GM23338 (cell line): ENCODE measurements at regions not wholly inside any gene's neighbourhood (a gene's known extent, or its start where the extent isn't known, plus 50 kb on each side); places are given as distances from the start of the nearest gene placed in this dataset.

Source experiments
- ATAC-seq: fragments of 200-7000 bp; cut with Tn5 transposase; 3 replicates; pipeline ENCODE4 v1.9.1; 2020
- DNase-seq: peaks from one replicate; pipeline ENCODE4 v3.0.0-alpha.2; 2015; ENCODE audit warnings: low spot score
- H2AFZ ChIP-seq: fragments of 200-600 bp; sonication (generic); 2 replicates; pipeline ENCODE4 v1.8.0; 2016; ENCODE audit warnings: antibody characterized with exemption, mild to moderate bottlenecking, moderate library complexity
- H3F3A ChIP-seq: fragments of 200-600 bp; sonication (generic); replicated peaks from 2 replicates; pipeline ENCODE4 v1.8.0; 2017; ENCODE audit warnings: antibody characterized with exemption, mixed run types, low read depth
- H3K27ac ChIP-seq: fragments of 200-600 bp; sonication (generic); 2 replicates; pipeline ENCODE4 v1.6.1; 2016; ENCODE audit warnings: low read depth
- H3K27me3 ChIP-seq: fragments of 200-600 bp; sonication (generic); 2 replicates; pipeline ENCODE4 v1.8.0; 2016; ENCODE audit warnings: mild to moderate bottlenecking, mixed run types, moderate library complexity; ENCODE audit not compliant: insufficient read depth
- H3K36me3 ChIP-seq: fragments of 200-600 bp; sonication (generic); 2 replicates; pipeline ENCODE4 v1.8.0; 2016; ENCODE audit warnings: mild to moderate bottlenecking; ENCODE audit not compliant: insufficient read depth
- H3K4me1 ChIP-seq: fragments of 200-600 bp; sonication (generic); 2 replicates; pipeline ENCODE4 v1.8.0; 2016; ENCODE audit warnings: mild to moderate bottlenecking, moderate library complexity; ENCODE audit not compliant: insufficient read depth
- H3K4me2 ChIP-seq: fragments of 200-600 bp; sonication (generic); 2 replicates; pipeline ENCODE4 v1.7.1; 2017; ENCODE audit warnings: mixed run types
- H3K4me3 ChIP-seq: fragments of 200-600 bp; sonication (generic); 2 replicates; pipeline ENCODE4 v1.6.1; 2016; ENCODE audit warnings: mixed run types
- H3K79me2 ChIP-seq: fragments of 200-600 bp; sonication (generic); replicated peaks from 2 replicates; pipeline ENCODE4 v1.8.0; 2017; ENCODE audit warnings: mild to moderate bottlenecking; ENCODE audit not compliant: insufficient read depth
- H3K9me2 ChIP-seq: fragments of 200-600 bp; sonication (generic); 2 replicates; pipeline ENCODE4 v1.8.0; 2017; ENCODE audit not compliant: insufficient read depth
- H4K20me1 ChIP-seq: fragments of 200-600 bp; sonication (generic); replicated peaks from 2 replicates; pipeline ENCODE4 v1.8.0; 2017; ENCODE audit warnings: mild to moderate bottlenecking; ENCODE audit not compliant: insufficient read depth
- H3K27ac Mint-ChIP-seq: 2 replicates; pipeline ENCODE4 v1.8.0; 2020; ENCODE audit warnings: inconsistent platforms, mild to moderate bottlenecking, moderate library complexity, mixed read lengths
- H3K27me3 Mint-ChIP-seq: 3 replicates; pipeline ENCODE4 v1.8.0; 2022; ENCODE audit warnings: low read depth, mild to moderate bottlenecking, moderate library complexity, mixed read lengths, inconsistent platforms; ENCODE audit not compliant: insufficient read depth, poor library complexity
- H3K36me3 Mint-ChIP-seq: 3 replicates; pipeline ENCODE4 v1.8.0; 2021; ENCODE audit warnings: low read depth, mild to moderate bottlenecking, inconsistent platforms, moderate library complexity, mixed read lengths
- H3K4me1 Mint-ChIP-seq: 3 replicates; pipeline ENCODE4 v1.8.0; 2020; ENCODE audit warnings: mild to moderate bottlenecking, inconsistent platforms, mixed read lengths
- H3K4me3 Mint-ChIP-seq: 3 replicates; pipeline ENCODE4 v1.8.0; 2021; ENCODE audit warnings: moderate library complexity, mild to moderate bottlenecking, inconsistent platforms, mixed read lengths
- H3K9me3 Mint-ChIP-seq: 3 replicates; pipeline ENCODE4 v1.8.0; 2020; ENCODE audit warnings: moderate library complexity, mild to moderate bottlenecking, inconsistent platforms, mixed read lengths
- CREB1 ChIP-seq: fragments of 250-450 bp; sonication (Bioruptor Pico); IDR thresholded peaks from 2 replicates; pipeline ENCODE4 v1.5.0; 2020; ENCODE audit warnings: low read depth, mild to moderate bottlenecking, moderate library complexity
- ETS1 ChIP-seq: IDR thresholded peaks from 2 replicates; pipeline ENCODE4 v1.6.1; 2016; ENCODE audit warnings: antibody characterized with exemption
- EZH2 ChIP-seq: fragments of 200-600 bp; sonication (generic); IDR thresholded peaks from one replicate; pipeline ENCODE4 v1.8.0; 2017; ENCODE audit warnings: antibody characterized with exemption, mild to moderate bottlenecking, low read depth; ENCODE audit not compliant: unreplicated experiment
- JUNB ChIP-seq: IDR thresholded peaks from one replicate; pipeline ENCODE4 v1.6.1; 2016; ENCODE audit warnings: antibody characterized with exemption; ENCODE audit not compliant: unreplicated experiment
- POLR2AphosphoS5 ChIP-seq: IDR thresholded peaks from 2 replicates; pipeline ENCODE4 v1.6.1; 2016; ENCODE audit warnings: antibody characterized with exemption, low read depth
- ZNF331 ChIP-seq: fragments of 250-450 bp; sonication (Bioruptor Pico); IDR thresholded peaks from 2 replicates; pipeline ENCODE4 v1.5.0; 2020; ENCODE audit warnings: low read depth, mild to moderate bottlenecking, moderate library complexity
- TF ChIP-seq, protein P1 (sequence below): IDR thresholded peaks from one replicate; pipeline ENCODE4 v1.6.1; 2018; ENCODE audit warnings: antibody characterized with exemption; ENCODE audit not compliant: unreplicated experiment

GRCh38 chr2:228767196-228767595, 503.9 kb downstream of the PID1 start (continued):
- TF ChIP-seq ETS1 (no peak), ZNF331 (CRISPR knock-in tag) (no peak)

- no peaks in the 10 kb centered on the region; the same call in 2 of the 3 replicates for H3K9me3 Mint-ChIP-seq
- H3K4me1 ChIP-seq, result no peaks in the 10 kb centered on the region
- no peak overlapping the region for H3K4me3 ChIP-seq
- DNase-seq (no peak), ATAC-seq (no peak)
- no peaks in the 10 kb centered on the region for H4K20me1 ChIP-seq
- no peak overlapping the region for H2AFZ ChIP-seq
- no peaks in the 10 kb centered on the region for H3K27me3 ChIP-seq
- no peak for TF ChIP-seq ETS1
- no peak overlapping the region for H3K4me3 Mint-ChIP-seq
- no peaks in the 10 kb centered on the region for H3K79me2 ChIP-seq
- no peak overlapping the region for H3K27ac ChIP-seq
- H3K36me3 Mint-ChIP-seq, result no peaks in the 10 kb centered on the region
- peaks cover 4% of the 10 kb centered on the region for H3K27me3 Mint-ChIP-seq
- H3K36me3 ChIP-seq, result no peaks in the 10 kb centered on the region
- no peak overlapping the region for H3K27ac Mint-ChIP-seq
- H3F3A ChIP-seq, result no peaks in the 10 kb centered on the region
- no peak overlapping the region for H3K4me2 ChIP-seq
- H3K4me1 Mint-ChIP-seq, result no peaks in the 10 kb centered on the region
- peaks cover 3% of the 10 kb centered on the region; the same call in 1 of the 2 replicates for H3K9me2 ChIP-seq
Measured at GRCh38 chr2:228763379-228763981, 507.6 kb downstream of the PID1 start.

- DNase-seq (peak; percentile 9), ATAC-seq (no peak)
- Mint-ChIP-seq H3K27me3 (peaks cover 4% of the 10 kb centered on the region), H3K4me3 (no peak overlapping the region), H3K4me1 (no peaks in the 10 kb centered on the region), H3K27ac (no peak overlapping the region), H3K9me3 (no peaks in the 10 kb centered on the region; the same call in 2 of the 3 replicates), H3K36me3 (no peaks in the 10 kb centered on the region)
- H3K79me2 ChIP-seq, result no peaks in the 10 kb centered on the region
- no peak overlapping the region for H3K4me3 ChIP-seq
- H4K20me1 ChIP-seq, result no peaks in the 10 kb centered on the region
- H3K36me3 ChIP-seq, result no peaks in the 10 kb centered on the region
- H3K4me2 ChIP-seq, result no peak overlapping the region
- no peak overlapping the region for H2AFZ ChIP-seq
- H3K27ac ChIP-seq, result no peak overlapping the region
- H3K4me1 ChIP-seq, result no peaks in the 10 kb centered on the region
- H3K9me2 ChIP-seq, result peaks cover 3% of the 10 kb centered on the region; the same call in 1 of the 2 replicates
- H3F3A ChIP-seq, result no peaks in the 10 kb centered on the region
- no peaks in the 10 kb centered on the region for H3K27me3 ChIP-seq
- TF ChIP-seq EZH2 (no peak), JUNB (no peak), ETS1 (no peak), POLR2AphosphoS5 (no peak), CREB1 (CRISPR knock-in tag) (no peak)
- TF ChIP-seq, protein P1, sequence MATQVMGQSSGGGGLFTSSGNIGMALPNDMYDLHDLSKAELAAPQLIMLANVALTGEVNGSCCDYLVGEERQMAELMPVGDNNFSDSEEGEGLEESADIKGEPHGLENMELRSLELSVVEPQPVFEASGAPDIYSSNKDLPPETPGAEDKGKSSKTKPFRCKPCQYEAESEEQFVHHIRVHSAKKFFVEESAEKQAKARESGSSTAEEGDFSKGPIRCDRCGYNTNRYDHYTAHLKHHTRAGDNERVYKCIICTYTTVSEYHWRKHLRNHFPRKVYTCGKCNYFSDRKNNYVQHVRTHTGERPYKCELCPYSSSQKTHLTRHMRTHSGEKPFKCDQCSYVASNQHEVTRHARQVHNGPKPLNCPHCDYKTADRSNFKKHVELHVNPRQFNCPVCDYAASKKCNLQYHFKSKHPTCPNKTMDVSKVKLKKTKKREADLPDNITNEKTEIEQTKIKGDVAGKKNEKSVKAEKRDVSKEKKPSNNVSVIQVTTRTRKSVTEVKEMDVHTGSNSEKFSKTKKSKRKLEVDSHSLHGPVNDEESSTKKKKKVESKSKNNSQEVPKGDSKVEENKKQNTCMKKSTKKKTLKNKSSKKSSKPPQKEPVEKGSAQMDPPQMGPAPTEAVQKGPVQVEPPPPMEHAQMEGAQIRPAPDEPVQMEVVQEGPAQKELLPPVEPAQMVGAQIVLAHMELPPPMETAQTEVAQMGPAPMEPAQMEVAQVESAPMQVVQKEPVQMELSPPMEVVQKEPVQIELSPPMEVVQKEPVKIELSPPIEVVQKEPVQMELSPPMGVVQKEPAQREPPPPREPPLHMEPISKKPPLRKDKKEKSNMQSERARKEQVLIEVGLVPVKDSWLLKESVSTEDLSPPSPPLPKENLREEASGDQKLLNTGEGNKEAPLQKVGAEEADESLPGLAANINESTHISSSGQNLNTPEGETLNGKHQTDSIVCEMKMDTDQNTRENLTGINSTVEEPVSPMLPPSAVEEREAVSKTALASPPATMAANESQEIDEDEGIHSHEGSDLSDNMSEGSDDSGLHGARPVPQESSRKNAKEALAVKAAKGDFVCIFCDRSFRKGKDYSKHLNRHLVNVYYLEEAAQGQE, result no peak
Measured at GRCh38 chr2:228762565-228762964, 508.5 kb downstream of the PID1 start.
